ENCODE measurements at regions not wholly inside any gene's neighbourhood (a gene's known extent, or its start where the extent isn't known, plus 50 kb on each side); places are given as distances from the start of the nearest gene placed in this dataset.

DNA sequence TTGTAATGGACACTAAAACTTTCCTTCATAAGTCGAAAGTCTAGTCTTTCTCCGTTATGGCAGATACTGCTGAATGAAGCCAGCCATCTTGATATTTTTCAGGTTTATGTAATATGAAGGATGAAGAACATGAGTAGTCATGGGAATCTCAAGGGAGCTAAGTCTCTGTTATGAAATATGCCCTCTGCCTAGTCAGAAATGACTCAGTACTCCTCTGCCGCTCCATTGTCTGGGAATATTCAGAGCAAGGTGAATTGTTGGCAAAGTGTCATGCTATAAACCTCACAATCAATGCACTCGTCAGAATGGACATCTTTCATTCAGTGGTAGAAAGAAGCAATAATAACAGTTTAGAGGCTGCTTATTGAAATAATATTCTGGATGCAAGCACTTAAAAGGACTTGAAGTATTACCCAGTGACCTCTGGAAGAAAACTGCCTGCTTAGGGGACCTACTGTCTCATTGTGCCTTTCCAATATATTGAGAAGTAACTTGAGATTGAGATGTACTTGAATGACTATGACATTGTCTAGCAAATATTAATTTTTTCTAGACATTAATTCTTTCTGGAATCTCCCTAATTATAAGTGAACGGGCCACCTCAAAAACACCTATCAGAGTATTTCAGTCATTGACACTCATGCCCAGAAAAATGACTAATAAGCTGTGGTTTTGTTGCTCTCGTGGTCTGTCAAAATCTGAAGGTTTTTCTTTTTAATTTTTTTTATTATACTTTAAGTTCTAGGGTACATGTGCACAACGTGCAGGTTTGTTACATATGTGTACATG lies 1011.5 kb upstream of the ACO1 start:
- no peak for DNase-seq (ENCODE audit: low read depth)

DNA sequence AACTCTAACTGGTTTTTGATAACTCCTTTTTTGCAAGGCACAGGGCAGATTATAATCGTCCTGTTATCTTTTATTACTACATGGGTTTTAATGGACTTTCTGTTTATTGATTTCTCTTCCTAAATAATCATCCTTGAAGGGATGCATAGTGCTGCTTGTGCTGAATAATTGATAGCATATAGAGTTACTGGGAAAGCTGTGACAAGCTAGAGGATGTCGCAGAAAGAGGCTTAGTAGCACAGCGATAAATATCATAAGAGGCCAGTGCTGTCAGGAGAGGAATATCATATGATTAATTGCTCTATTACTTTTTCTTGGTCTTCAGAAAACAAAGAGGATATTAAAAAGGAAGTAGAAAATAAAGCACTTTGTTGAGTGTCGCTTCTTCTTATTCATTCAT lies 1007.1 kb upstream of the ACO1 start:
- Histone ChIP-seq H3K27me3 (ENCODE audit: control insufficient read depth, insufficient read depth, low read length) (no peaks in the 10 kb centered on the region), H3K36me3 (ENCODE audit: control insufficient read depth, insufficient read depth, low read length) (no peaks in the 10 kb centered on the region)
- no peak for TF ChIP-seq CTCF (IDR thresholded peaks at IDR 0.05; ENCODE audit: insufficient read depth, low read length, poor library complexity, severe bottlenecking)

More for the DNA sequence above, 1011.5 kb upstream of the ACO1 start:
- Histone ChIP-seq H3K36me3 (ENCODE audit: control insufficient read depth, insufficient read depth, low read length) (no peaks in the 10 kb centered on the region), H3K27me3 (ENCODE audit: control insufficient read depth, insufficient read depth, low read length) (no peaks in the 10 kb centered on the region), H3K4me3 (ENCODE audit: low read depth, low read length) (no peak overlapping the region)
- no peak for TF ChIP-seq CTCF (IDR thresholded peaks at IDR 0.05; ENCODE audit: insufficient read depth, low read length, poor library complexity, severe bottlenecking)

GRCh38 chr9:31388660-31389059 lies 995.8 kb upstream of the ACO1 start:
- TF ChIP-seq CTCF (IDR thresholded peaks at IDR 0.05; ENCODE audit: insufficient read depth, low read length, poor library complexity, severe bottlenecking) = no peak
- no peaks in the 10 kb centered on the region for H3K36me3 ChIP-seq (ENCODE audit: control insufficient read depth, insufficient read depth, low read length)
- no peak overlapping the region for H3K4me3 ChIP-seq (ENCODE audit: low read depth, low read length)
- no peaks in the 10 kb centered on the region for H3K27me3 ChIP-seq (ENCODE audit: control insufficient read depth, insufficient read depth, low read length)
- no peak for DNase-seq (ENCODE audit: low read depth)

More for the DNA sequence above, 1007.1 kb upstream of the ACO1 start:
- DNase-seq (ENCODE audit: low read depth) = no peak
- H3K4me3 ChIP-seq (ENCODE audit: low read depth, low read length) = no peak overlapping the region

DNA sequence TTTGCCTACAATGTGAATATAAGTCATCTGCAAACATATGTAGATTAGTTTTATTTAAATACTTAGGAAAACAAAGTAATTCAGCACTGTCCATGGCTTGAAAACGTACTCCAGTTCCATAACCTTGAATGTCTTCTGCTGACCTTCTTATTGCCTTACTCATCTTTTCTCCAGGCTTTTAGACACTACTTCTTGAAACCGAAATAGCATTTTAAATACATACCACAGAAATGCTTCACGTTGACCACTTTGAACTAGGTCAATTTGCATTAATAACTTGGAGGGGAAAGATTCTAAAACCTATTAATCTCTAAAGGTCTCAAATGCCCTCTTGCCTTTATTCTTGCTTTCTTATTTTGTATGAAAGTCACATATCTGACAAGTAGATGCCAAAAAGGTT lies 995.4 kb upstream of the ACO1 start:
- no peak for DNase-seq (ENCODE audit: low read depth)
- H3K27me3 ChIP-seq (ENCODE audit: control insufficient read depth, insufficient read depth, low read length) = no peaks in the 10 kb centered on the region
- TF ChIP-seq CTCF (IDR thresholded peaks at IDR 0.05; ENCODE audit: insufficient read depth, low read length, poor library complexity, severe bottlenecking) = no peak
- H3K4me3 ChIP-seq (ENCODE audit: low read depth, low read length) = no peak overlapping the region
- H3K36me3 ChIP-seq (ENCODE audit: control insufficient read depth, insufficient read depth, low read length) = no peaks in the 10 kb centered on the region

GRCh38 chr9:31390403-31391025 lies 993.9 kb upstream of the ACO1 start:
- no peaks in the 10 kb centered on the region for H3K36me3 ChIP-seq (ENCODE audit: control insufficient read depth, insufficient read depth, low read length)
- no peak for TF ChIP-seq CTCF (IDR thresholded peaks at IDR 0.05; ENCODE audit: insufficient read depth, low read length, poor library complexity, severe bottlenecking)
- no peak for DNase-seq (ENCODE audit: low read depth)
- no peak overlapping the region for H3K4me3 ChIP-seq (ENCODE audit: low read depth, low read length)
- H3K27me3 ChIP-seq (ENCODE audit: control insufficient read depth, insufficient read depth, low read length) = no peaks in the 10 kb centered on the region

Data from kidney epithelial cell (primary cell).